Testis (tissue), 2 donors: ENCODE measurements at regions not wholly inside any gene's neighbourhood (a gene's known extent, or its start where the extent isn't known, plus 50 kb on each side); places are given as distances from the start of the nearest gene placed in this dataset.

ENCODE experiments used
- CTCF ChIP-seq, 3 experiments: fragments of 450-650 bp in 2 of 3; fragments of 200-600 bp in 1 of 3; sonication (generic) in 1 of 3; IDR thresholded peaks; one replicate each; pipeline ENCODE4 v1.5.1; 2016 to 2019; ENCODE audit warnings: antibody characterized with exemption in 3 of 3, mild to moderate bottlenecking in 2 of 3, moderate library complexity in 1 of 3
- POLR2A ChIP-seq: fragments of 450-650 bp; IDR thresholded peaks from one replicate; pipeline ENCODE4 v1.6.1; 2017; ENCODE audit warnings: antibody characterized with exemption, mild to moderate bottlenecking, moderate library complexity

- no peak for TF ChIP-seq POLR2A
- no peak for TF ChIP-seq CTCF (IDR thresholded peaks at IDR 0.05)
These were observed 1557.0 kb downstream of the SI start for GRCh38 chr3:163521261-163521660.
